ENCODE measurements at regions not wholly inside any gene's neighbourhood (a gene's known extent, or its start where the extent isn't known, plus 50 kb on each side); places are given as distances from the start of the nearest gene placed in this dataset.
"Not testable (repeated sequence)": the region's sequence is repeated elsewhere in the genome, so short reads cannot be mapped to it uniquely, and the experiment has no call there.

DNA sequence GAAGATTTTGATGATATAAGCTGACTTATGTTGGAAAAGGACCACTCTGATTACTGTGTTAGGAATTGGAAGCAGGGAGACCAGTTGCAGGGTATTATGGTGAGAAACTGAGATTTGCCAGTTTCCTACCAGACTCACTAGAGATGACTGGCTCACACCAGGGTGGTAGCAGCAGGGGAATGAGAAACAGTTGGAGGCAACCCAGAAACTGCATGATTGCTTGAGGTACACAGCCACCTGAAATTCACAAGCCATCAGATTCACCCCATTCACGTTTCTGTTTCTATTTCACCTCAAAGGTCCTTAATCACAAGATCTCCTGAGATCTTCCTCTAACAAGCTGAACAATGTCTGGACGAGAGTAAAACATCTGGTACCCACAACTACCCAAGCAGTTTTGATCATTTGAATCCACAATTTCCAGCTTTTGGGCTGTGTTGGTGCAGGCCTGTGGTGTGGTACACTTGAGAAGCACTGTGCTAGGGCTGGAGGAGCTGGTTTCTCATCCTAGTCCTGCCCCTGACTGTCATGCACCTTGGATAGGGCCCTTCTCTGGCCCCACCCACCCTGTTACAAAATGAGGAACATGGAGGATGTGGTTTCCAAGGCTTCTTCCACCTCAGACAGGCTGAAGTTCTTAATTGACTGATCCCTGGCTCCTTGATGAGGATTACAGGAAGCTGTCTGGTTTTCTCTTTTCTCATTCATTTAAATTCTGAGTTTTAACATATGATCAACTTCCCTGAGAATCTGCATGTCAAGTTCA, 233.4 kb downstream of the INSC start:
- H3K9me3 ChIP-seq (ENCODE audit: control insufficient read depth, insufficient read depth, low read length) = no peaks in the 10 kb centered on the region
- H3K36me3 ChIP-seq (ENCODE audit: insufficient read depth, low read length) = no peaks in the 10 kb centered on the region
- H3K4me1 ChIP-seq (ENCODE audit: insufficient read depth, low read length) = no peaks in the 10 kb centered on the region
- H3K9ac ChIP-seq (ENCODE audit: low read depth, low read length) = no peak overlapping the region

DNA sequence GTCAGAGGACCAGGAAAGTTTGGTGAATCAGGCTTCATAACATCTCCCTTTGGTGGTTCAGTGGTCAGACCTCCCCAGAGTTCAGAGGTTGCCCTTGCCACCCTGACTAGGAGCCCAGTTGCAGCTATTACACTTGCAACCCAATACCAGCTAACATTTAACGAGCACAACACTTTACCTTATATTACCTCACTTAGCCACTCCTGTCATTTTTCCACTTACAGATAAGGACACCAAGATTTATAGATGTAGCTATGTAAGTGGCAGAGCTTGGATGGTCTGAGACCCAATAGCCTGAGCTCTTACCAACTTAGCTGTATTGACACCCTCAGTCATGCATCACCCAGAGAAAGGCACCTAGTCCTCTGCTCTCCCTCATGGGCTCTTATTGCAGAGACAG, 234.7 kb downstream of the INSC start:
- H3K9ac ChIP-seq (ENCODE audit: low read depth, low read length) = no peak overlapping the region
- no peaks in the 10 kb centered on the region for H3K36me3 ChIP-seq (ENCODE audit: insufficient read depth, low read length)

DNA sequence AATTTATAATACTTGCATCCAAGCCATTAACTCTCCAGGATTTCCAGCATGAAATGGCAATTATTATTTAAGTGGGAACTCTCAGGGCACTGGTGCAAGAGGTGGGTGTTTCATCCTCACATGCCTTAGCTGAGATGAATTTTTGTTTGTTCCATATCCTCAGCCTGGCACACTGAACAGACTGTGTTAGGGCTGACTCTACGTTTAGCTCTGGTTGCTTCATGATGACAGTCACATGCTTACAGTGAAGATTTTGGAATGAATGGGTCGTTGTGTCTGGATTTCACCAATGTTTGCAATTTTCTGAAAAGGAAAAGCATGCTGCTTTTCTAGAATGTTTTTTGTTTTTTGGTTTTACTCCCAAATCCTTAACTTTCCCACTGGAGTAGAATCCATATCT, 246.6 kb downstream of the INSC start:
- Histone ChIP-seq H3K9ac (ENCODE audit: low read depth, low read length) (no peak overlapping the region), H3K9me3 (ENCODE audit: control insufficient read depth, insufficient read depth, low read length) (no peaks in the 10 kb centered on the region), H3K36me3 (ENCODE audit: insufficient read depth, low read length) (no peaks in the 10 kb centered on the region), H3K4me1 (ENCODE audit: insufficient read depth, low read length) (0 out of 2 replicates have a peak, but pooled peaks cover 3% of the 10 kb centered on the region)

More for the DNA sequence above, 234.7 kb downstream of the INSC start:
- no peaks in the 10 kb centered on the region for H3K4me1 ChIP-seq (ENCODE audit: insufficient read depth, low read length)
- no peaks in the 10 kb centered on the region for H3K9me3 ChIP-seq (ENCODE audit: control insufficient read depth, insufficient read depth, low read length)

DNA sequence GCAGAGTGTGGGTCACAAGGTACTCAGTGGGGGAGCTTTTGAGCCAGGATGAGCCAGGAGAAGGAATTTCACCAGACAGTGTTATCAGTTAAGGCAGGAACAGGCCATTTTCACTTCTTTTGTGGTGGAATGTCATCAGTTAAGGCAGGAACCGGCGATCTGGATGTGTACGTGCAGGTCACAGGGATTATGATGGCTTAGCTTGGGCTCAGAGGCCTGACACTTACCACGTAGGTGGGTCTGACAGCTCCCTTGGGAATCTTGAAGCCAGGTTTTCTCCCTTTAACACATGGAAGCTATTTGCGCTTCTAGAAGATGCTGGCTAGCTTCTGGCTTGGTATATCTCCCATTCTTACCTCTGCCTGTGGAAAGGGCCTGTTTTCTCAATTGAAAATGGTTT, 250.6 kb downstream of the INSC start:
- not testable (repeated sequence) for H3K9ac ChIP-seq (ENCODE audit: low read depth, low read length); H3K9me3 ChIP-seq (ENCODE audit: control insufficient read depth, insufficient read depth, low read length); H3K36me3 ChIP-seq (ENCODE audit: insufficient read depth, low read length)
- peaks cover 11% of the 10 kb centered on the region; the same call in 1 of the 2 replicates for H3K4me1 ChIP-seq (ENCODE audit: insufficient read depth, low read length)

DNA sequence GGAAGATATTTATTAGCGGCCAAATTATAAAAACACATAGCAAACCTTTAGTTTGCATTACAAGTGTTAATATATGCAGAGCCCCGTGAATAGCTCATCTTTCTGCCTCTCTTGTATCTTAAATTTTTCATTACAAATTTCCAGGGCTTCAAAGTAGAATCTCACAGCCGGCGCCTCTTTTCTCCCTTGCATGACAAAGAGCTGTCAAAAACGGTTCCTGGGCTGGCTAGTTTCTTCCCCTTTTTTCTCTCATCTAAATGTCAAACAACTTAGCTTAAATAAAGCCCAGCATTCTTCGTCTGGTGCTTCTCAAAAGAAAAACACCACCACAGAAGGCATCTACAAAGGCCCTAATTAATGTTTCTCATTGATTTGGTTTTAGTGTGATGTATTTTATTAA, 253.0 kb downstream of the INSC start:
- no peak overlapping the region for H3K9ac ChIP-seq (ENCODE audit: low read depth, low read length)
- H3K9me3 ChIP-seq (ENCODE audit: control insufficient read depth, insufficient read depth, low read length) = no peaks in the 10 kb centered on the region
- H3K36me3 ChIP-seq (ENCODE audit: insufficient read depth, low read length) = no peaks in the 10 kb centered on the region
- H3K4me1 ChIP-seq (ENCODE audit: insufficient read depth, low read length) = peaks cover 11% of the 10 kb centered on the region; the same call in 1 of the 2 replicates

DNA sequence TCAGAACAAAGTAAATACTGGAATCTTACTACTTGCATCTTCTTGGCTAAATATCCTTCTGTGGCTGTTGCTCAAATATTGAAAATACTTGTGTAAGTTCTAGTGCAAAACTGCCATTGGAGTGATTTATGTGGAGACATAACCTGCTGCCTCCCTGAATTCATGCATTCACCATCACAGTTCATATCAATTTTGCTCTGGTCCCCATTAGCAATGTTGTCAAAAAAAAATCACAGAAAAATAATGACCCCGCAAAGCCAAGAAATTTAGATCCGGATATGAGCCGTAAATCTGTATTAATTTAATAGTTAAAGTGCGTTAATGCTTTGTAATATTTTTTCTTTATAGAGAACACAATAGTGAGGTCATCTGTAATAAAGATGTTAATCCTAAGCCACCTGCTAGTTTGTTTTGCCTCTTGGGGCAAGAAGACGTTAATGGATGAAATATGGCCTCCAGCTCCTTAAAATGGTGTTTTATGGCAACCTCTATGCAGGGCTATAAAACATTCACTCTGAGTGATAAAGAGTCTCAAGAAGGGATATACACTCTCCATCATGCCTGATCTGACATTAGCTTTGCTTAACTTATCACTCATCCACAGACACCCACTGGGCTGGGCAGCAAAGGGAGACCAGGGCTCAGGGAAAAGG, 255.9 kb downstream of the INSC start:
- peaks cover 7% of the 10 kb centered on the region; the same call in 1 of the 2 replicates for H3K4me1 ChIP-seq (ENCODE audit: insufficient read depth, low read length)
- H3K9ac ChIP-seq (ENCODE audit: low read depth, low read length) = no peak overlapping the region
- H3K9me3 ChIP-seq (ENCODE audit: control insufficient read depth, insufficient read depth, low read length) = no peaks in the 10 kb centered on the region
- no peaks in the 10 kb centered on the region for H3K36me3 ChIP-seq (ENCODE audit: insufficient read depth, low read length)

DNA sequence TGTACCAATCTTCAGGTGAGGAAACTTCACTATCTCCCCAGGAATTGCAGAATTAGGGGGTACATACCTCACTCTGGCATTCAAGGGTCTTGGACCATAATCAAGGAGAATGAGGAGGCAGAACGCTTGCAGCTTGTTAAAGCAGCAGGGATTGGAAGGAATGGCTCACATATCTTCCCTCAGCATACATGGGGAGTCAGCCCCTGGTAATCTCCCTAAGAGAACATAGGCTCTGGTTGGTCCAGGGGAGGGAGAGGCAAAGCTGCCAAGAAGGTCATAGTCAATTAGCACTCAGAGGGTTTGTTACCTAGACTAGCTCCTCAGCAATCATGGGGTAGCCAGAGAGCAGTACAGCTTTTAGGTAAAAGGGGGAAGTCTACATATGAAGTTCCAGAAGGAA, 256.8 kb downstream of the INSC start:
- Histone ChIP-seq H3K4me1 (ENCODE audit: insufficient read depth, low read length) (peaks cover 7% of the 10 kb centered on the region; the same call in 1 of the 2 replicates), H3K9ac (ENCODE audit: low read depth, low read length) (no peak overlapping the region), H3K36me3 (ENCODE audit: insufficient read depth, low read length) (no peaks in the 10 kb centered on the region), H3K9me3 (ENCODE audit: control insufficient read depth, insufficient read depth, low read length) (no peaks in the 10 kb centered on the region)

DNA sequence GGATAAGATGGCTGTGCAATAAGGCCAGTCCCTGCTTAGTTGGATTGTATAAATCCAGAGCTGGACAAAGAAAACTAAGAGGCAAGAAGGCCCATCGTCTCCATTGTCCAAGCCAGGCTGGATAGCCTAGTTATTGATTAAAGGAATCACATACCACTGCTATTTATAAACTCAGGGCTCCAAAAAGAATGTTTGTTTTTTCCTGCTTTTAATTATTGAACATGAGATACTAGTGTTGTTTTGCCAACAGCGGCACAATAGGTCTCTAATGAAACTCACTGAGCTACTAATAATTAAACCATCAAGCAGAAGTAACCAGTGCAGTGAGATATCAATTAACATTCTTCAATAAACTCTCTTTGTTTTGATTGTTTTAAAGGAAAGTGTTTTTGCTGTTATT, 259.7 kb downstream of the INSC start:
- Histone ChIP-seq H3K9me3 (ENCODE audit: control insufficient read depth, insufficient read depth, low read length) (no peaks in the 10 kb centered on the region), H3K36me3 (ENCODE audit: insufficient read depth, low read length) (no peaks in the 10 kb centered on the region), H3K4me1 (ENCODE audit: insufficient read depth, low read length) (no peaks in the 10 kb centered on the region), H3K9ac (ENCODE audit: low read depth, low read length) (no peak overlapping the region)

DNA sequence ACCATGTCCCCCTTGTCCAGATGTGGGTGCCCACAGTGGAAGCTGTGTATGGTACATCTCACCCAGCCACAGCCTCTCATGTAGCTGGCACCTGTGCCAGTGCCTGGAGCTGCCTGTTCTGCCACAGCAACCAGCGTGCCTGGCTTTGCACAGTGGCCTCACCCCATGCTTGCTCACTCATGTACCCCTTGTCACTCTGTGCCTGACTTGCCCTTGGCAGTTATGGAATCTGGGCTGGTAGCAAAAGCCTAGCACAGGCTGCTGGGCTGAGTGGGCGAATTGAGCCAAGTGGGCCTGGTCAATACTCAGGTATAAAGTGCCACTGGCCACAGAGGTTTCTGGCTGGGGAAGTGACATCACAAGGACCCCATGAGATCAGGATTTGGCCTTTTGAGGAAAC, 264.2 kb downstream of the INSC start:
- Histone ChIP-seq H3K4me1 (ENCODE audit: insufficient read depth, low read length) (no peaks in the 10 kb centered on the region), H3K9ac (ENCODE audit: low read depth, low read length) (no peak overlapping the region), H3K36me3 (ENCODE audit: insufficient read depth, low read length) (no peaks in the 10 kb centered on the region), H3K9me3 (ENCODE audit: control insufficient read depth, insufficient read depth, low read length) (no peaks in the 10 kb centered on the region)

DNA sequence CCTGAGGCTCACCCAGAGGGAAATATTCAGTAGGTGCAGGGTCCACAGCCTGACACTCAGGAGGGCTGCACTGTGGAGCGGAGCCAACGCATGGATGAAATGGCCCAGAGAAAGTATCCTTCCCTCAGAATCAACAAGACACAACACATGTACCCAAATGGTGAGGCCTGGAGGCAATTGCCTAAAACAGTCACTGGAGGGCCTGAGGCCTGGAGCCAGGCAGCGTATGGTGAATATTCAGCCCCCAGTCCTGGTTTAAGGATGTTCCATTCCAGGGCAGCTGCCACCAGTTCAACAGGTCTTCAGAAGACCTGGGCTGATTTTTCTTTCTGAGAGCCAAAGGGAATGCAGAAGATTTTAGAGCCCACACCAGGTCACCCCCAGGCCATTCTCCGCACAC, 264.8 kb downstream of the INSC start:
- Histone ChIP-seq H3K36me3 (ENCODE audit: insufficient read depth, low read length) (no peaks in the 10 kb centered on the region), H3K4me1 (ENCODE audit: insufficient read depth, low read length) (no peaks in the 10 kb centered on the region), H3K9ac (ENCODE audit: low read depth, low read length) (no peak overlapping the region)

DNA sequence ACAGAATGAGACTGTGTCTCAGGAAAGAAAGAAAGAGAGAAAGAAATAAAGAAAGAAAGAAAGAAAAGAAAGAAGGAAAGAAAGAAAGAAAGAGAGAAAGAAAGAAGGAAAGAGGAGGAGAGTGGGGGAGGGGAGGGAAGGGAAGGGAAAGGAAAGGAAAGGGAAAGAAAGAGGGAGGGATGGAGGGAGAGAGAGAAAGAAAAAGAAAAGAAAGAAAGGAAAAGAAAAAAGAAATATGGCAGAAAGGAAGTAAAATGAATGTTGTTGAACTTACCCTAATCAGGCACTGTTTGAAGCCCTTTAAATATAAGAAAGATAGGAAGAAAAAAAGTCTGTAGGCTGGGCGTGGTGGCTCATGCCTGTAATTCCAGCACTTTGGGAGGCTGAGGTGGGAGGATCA, 276.1 kb downstream of the INSC start:
- Histone ChIP-seq H3K9ac (ENCODE audit: low read depth, low read length) (no peak overlapping the region), H3K36me3 (ENCODE audit: insufficient read depth, low read length) (no peaks in the 10 kb centered on the region), H3K9me3 (ENCODE audit: control insufficient read depth, insufficient read depth, low read length) (no peaks in the 10 kb centered on the region), H3K4me1 (ENCODE audit: insufficient read depth, low read length) (no peaks in the 10 kb centered on the region)

More for the DNA sequence above, 264.8 kb downstream of the INSC start:
- no peaks in the 10 kb centered on the region for H3K9me3 ChIP-seq (ENCODE audit: control insufficient read depth, insufficient read depth, low read length)

DNA sequence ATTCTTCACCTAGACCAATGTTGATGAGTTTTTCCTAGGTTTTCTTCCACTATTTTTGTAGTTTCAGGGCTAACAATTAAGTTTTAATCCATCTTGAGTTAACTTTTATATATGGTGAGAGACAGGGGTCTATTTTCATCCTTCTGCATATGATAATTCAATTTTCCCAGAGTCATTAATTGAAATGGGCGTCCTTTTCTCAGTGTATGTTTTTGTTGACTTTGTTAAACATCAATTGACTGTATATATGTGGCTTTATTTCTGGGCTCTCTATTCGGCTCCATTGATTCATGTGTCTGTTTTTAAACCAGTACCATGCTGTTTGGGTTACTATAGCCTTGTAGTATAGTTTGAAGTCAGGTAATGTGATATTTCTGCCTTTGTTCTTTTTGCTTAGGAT, 282.1 kb downstream of the INSC start:
- Histone ChIP-seq H3K4me1 (ENCODE audit: insufficient read depth, low read length) (no peaks in the 10 kb centered on the region), H3K36me3 (ENCODE audit: insufficient read depth, low read length) (no peaks in the 10 kb centered on the region), H3K9ac (ENCODE audit: low read depth, low read length) (no peak overlapping the region), H3K9me3 (ENCODE audit: control insufficient read depth, insufficient read depth, low read length) (no peaks in the 10 kb centered on the region)

DNA sequence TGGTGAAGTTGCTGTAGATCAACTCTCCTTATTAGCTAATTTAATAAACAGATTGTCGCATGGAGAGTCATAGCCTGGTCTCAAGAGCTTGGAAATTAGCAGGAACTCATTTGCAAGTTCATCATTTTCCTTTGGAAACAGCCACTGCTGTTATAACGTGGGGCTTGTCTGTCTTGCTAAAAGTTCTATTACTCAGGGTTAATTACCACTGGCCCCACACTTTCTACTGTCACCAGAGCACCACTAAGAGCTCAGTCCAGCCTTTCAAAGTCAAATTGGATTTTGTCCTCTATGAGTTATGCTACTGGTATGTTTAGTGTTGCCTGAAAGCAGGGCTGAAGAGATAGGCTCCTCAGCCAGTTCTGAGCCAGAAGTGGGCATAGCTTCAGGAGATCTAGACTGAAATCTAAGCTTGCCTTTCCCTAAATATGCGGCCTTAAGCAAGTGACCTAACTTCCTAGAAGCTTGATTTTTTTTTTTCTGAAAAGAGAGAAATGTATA, 292.2 kb downstream of the INSC start:
- Histone ChIP-seq H3K36me3 (ENCODE audit: insufficient read depth, low read length) (no peaks in the 10 kb centered on the region), H3K9ac (ENCODE audit: low read depth, low read length) (no peak overlapping the region), H3K4me1 (ENCODE audit: insufficient read depth, low read length) (no peaks in the 10 kb centered on the region), H3K9me3 (ENCODE audit: control insufficient read depth, insufficient read depth, low read length) (no peaks in the 10 kb centered on the region)

DNA sequence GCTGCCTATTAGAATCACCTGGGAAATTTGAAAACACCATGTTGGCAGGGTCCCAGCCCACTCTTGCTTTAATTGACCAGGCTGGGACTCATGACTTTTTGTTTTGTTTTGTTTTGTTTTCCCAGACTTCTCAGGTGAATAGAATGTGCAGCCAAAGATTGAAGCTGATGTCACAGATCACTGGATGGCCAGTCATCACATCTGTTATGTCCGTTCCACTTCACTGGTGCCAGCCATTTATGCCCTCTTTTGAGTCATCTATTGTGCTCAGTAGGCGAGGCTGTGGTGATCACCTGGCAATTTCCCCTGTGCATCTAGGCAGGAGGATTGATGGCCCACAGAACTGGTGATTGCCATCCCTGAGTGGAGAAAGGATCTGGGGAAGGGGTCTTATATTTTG, 297.3 kb downstream of the INSC start:
- H3K4me1 ChIP-seq (ENCODE audit: insufficient read depth, low read length) = no peaks in the 10 kb centered on the region; the same call in 1 of the 2 replicates
- no peaks in the 10 kb centered on the region for H3K9me3 ChIP-seq (ENCODE audit: control insufficient read depth, insufficient read depth, low read length)
- H3K9ac ChIP-seq (ENCODE audit: low read depth, low read length) = no peak overlapping the region
- no peaks in the 10 kb centered on the region for H3K36me3 ChIP-seq (ENCODE audit: insufficient read depth, low read length)

DNA sequence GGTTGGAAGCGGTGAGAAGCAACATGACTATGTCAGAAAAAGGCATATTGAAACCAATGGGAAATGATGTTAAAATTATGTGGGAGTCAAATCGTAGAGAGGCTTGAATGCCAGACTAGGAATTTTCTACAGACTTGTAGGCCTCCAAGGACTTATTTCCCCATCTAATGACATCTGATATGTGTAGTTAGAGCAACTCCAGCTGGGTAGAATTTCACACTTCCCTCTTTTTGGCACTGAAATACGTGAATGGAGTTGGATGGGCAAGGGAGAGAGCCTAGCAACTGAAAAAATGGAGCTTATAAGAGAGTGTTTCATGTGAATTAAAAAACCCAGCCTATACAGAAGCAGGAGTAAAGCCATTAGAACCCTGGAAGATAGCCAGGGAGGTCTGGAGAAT, 304.2 kb downstream of the INSC start:
- H3K4me1 ChIP-seq (ENCODE audit: insufficient read depth, low read length) = no peaks in the 10 kb centered on the region; the same call in 1 of the 2 replicates
- H3K9ac ChIP-seq (ENCODE audit: low read depth, low read length) = no peak overlapping the region
- H3K9me3 ChIP-seq (ENCODE audit: control insufficient read depth, insufficient read depth, low read length) = no peaks in the 10 kb centered on the region
- H3K36me3 ChIP-seq (ENCODE audit: insufficient read depth, low read length) = no peaks in the 10 kb centered on the region
